A673 (cell line): ENCODE measurements at regions not wholly inside any gene's neighbourhood (a gene's known extent, or its start where the extent isn't known, plus 50 kb on each side); places are given as distances from the start of the nearest gene placed in this dataset.
A peak's percentile ranks its signal among the peaks of the same experiment; 100 is the strongest.

Experiments
- BruUV-seq: library from RNA; stranded (reverse); fragments of 400-500 nt; replicated peaks from 2 replicates; lab custom pipeline; 2021; lab: Mats Ljungman, UMichigan
- CTCF ChIA-PET: fragments of 300-600 bp; sonication (Branson Sonifier 250); formaldehyde crosslinking; loops from one replicate; lab custom pipeline; 2022; ENCODE audit warnings: antibody characterized with exemption; lab: Charles Lee
- POLR2A ChIA-PET: fragments of 300-600 bp; sonication (Branson Sonifier 250); formaldehyde crosslinking; loops from one replicate; lab custom pipeline; 2022; ENCODE audit warnings: antibody characterized with exemption; ENCODE audit not compliant: low non-redundant PET; lab: Charles Lee
- DNase-seq: peaks from one replicate; pipeline ENCODE4 v3.0.0-alpha.2; 2015; ENCODE audit warnings: low spot score
- H3K27ac ChIP-seq: fragments of 200-600 bp; sonication (generic); 2 replicates; pipeline ENCODE4 v1.5.1; 2016; ENCODE audit warnings: mixed run types, low read depth, mild to moderate bottlenecking, mixed read lengths, antibody characterized with exemption, low read length; ENCODE audit not compliant: poor library complexity, severe bottlenecking
- H3K27me3 ChIP-seq: fragments of 200-600 bp; sonication (generic); replicated peaks from 2 replicates; pipeline ENCODE4 v1.6.1; 2017; ENCODE audit warnings: mixed run types, low read depth, mild to moderate bottlenecking, mixed read lengths, antibody characterized with exemption, low read length; ENCODE audit not compliant: insufficient read depth, poor library complexity
- H3K36me3 ChIP-seq: fragments of 200-600 bp; sonication (generic); 2 replicates; pipeline ENCODE4 v1.6.1; 2016; ENCODE audit warnings: mixed run types, mild to moderate bottlenecking, mixed read lengths, antibody characterized with exemption, low read length; ENCODE audit not compliant: insufficient read depth, poor library complexity, severe bottlenecking
- H3K4me1 ChIP-seq: fragments of 200-600 bp; sonication (generic); 2 replicates; pipeline ENCODE4 v1.6.1; 2017; ENCODE audit warnings: mixed run types, mild to moderate bottlenecking, mixed read lengths, antibody characterized with exemption, low read length; ENCODE audit not compliant: insufficient read depth, poor library complexity, severe bottlenecking
- H3K4me3 ChIP-seq: fragments of 200-600 bp; sonication (generic); 2 replicates; pipeline ENCODE4 v1.5.1; 2016; ENCODE audit warnings: low read depth, mixed run types, mild to moderate bottlenecking, mixed read lengths, low read length; ENCODE audit not compliant: poor library complexity, severe bottlenecking
- H3K9me3 ChIP-seq: fragments of 200-600 bp; sonication (generic); 2 replicates; pipeline ENCODE4 v1.6.1; 2016; ENCODE audit warnings: mixed run types, low read depth, mild to moderate bottlenecking, mixed read lengths, antibody characterized with exemption, low read length; ENCODE audit not compliant: poor library complexity, severe bottlenecking
- EZH2 ChIP-seq: fragments of 200-600 bp; sonication (generic); IDR thresholded peaks from 2 replicates; pipeline ENCODE4 v1.6.1; 2017; ENCODE audit warnings: borderline replicate concordance, low read depth, mild to moderate bottlenecking, mixed read lengths, antibody characterized with exemption, low read length; ENCODE audit not compliant: poor library complexity, severe bottlenecking
- intact Hi-C: fragments of 100-400 bp; cut with micrococcal nuclease; formaldehyde crosslinking; loops from one replicate; pipeline ENCODE4 v1.10.0; 2022; ENCODE audit not compliant: unreplicated experiment
- TF ChIP-seq, protein P1 (sequence below): fragments of 300-800, 200-600 bp; sonication (generic); conservative IDR thresholded peaks from 2 replicates; pipeline ENCODE4 v1.5.1; 2017; ENCODE audit warnings: low read depth, mild to moderate bottlenecking, antibody characterized with exemption, low read length, moderate library complexity, mixed read lengths

DNA sequence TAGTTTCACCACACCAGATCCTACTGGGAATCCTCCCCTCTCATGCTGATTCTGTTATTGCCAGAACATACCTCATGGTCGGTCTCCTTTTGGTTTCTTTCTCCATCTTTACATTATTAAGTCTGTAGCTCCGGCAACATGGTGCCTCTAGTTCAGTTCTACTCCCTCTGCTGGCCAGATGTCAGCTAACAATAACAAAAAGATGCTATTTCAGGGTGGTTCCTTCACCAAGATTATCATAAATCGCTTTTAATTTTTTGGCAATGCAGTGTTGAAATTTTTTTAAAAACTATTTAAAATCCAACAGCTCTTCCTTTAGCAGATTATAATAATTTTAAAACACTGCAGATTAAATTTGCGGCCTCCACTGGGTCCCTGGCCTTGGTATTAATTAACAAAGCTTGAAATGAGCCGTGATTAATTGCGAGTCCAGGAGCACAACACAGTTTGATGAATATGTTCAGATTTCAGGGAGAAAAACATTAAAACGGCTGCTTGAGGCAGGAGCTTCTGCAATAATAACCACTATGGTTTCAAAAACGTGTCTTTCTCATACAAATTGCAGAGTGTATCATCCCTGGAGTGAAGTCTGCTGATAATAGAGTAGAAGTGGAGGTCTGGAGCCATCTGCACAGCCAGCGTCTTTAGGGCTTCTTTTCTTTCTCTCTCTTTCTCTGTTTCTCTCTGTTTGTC is 492.9 kb upstream of the KIRREL3 start:
- no peaks in the 10 kb centered on the region for H3K36me3 ChIP-seq
- peaks cover 11% of the 10 kb centered on the region for H3K27me3 ChIP-seq
- peak; percentile 40 for DNase-seq
- POLR2A ChIA-PET, result no interaction called here
- no peak for TF ChIP-seq EZH2
- TF ChIP-seq, protein P1, sequence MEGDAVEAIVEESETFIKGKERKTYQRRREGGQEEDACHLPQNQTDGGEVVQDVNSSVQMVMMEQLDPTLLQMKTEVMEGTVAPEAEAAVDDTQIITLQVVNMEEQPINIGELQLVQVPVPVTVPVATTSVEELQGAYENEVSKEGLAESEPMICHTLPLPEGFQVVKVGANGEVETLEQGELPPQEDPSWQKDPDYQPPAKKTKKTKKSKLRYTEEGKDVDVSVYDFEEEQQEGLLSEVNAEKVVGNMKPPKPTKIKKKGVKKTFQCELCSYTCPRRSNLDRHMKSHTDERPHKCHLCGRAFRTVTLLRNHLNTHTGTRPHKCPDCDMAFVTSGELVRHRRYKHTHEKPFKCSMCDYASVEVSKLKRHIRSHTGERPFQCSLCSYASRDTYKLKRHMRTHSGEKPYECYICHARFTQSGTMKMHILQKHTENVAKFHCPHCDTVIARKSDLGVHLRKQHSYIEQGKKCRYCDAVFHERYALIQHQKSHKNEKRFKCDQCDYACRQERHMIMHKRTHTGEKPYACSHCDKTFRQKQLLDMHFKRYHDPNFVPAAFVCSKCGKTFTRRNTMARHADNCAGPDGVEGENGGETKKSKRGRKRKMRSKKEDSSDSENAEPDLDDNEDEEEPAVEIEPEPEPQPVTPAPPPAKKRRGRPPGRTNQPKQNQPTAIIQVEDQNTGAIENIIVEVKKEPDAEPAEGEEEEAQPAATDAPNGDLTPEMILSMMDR, result peak; percentile 69
- H3K27ac ChIP-seq, result no peak overlapping the region
- H3K4me1 ChIP-seq, result no peaks in the 10 kb centered on the region
- no peak overlapping the region for H3K4me3 ChIP-seq
- intact Hi-C loops, result loop anchor here (1.0 kb wide), 1 partner anchor 1053 kb away; no protein-coding TSS in a partner anchor
- no peaks in the 10 kb centered on the region for H3K9me3 ChIP-seq
- BruUV-seq, result no TSS peak
- CTCF ChIA-PET, result interaction anchor here (0.6 to 1.6 kb wide), 4 partner anchors 12 to 1052 kb away, joined by 3 to 11 read pairs (median 4); no protein-coding TSS in a partner anchor

DNA sequence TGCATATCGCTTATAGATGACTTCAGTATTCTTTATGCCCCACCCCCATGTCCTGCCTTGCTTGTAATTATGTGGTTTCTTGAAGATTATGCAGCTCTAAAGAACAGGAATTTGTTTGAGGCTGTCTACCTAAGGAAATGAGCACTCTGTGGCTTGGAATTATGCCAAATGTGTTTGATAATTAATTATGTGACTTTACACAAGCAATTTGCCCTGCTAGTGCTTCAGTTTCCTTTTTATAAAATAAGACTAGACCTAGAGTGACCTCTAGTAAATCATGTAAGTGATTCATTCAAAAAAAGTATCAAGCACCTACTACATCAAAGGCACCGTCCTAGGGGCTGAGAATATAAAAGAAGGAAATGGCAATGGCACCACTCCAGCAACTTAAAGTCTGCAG is 491.5 kb upstream of the KIRREL3 start:
- POLR2A ChIA-PET, result no interaction called here
- Histone ChIP-seq H3K27ac (no peak overlapping the region), H3K4me1 (no peaks in the 10 kb centered on the region), H3K4me3 (no peak overlapping the region), H3K9me3 (no peaks in the 10 kb centered on the region), H3K36me3 (no peaks in the 10 kb centered on the region), H3K27me3 (peaks cover 8% of the 10 kb centered on the region)
- intact Hi-C loops, result no loop called here
- no peak for TF ChIP-seq EZH2
- TF ChIP-seq, protein P1, result no peak
- CTCF ChIA-PET, result no interaction called here
- BruUV-seq, result no TSS peak
- DNase-seq, result peak; percentile 11

DNA sequence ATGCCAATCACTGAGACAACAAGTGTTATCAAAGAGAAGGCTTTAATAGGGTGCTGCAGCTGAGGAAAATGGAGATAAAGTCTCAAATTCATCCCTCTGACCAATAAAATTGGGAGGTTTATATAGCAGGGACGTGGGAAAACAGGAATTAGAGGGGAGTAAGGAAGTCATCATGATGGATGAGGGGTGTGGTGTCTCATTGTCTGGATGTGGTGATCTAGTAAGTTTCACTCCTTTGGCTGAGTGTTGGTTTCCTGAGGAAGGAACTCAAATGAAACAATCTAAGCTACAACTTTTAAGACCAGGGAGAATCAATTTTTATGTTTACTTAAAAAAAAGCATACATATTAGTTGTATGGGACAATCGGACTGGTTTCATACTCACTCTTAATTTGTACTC is 491.0 kb upstream of the KIRREL3 start:
- H3K27ac ChIP-seq, result no peak overlapping the region
- no TSS peak for BruUV-seq
- no peaks in the 10 kb centered on the region for H3K9me3 ChIP-seq
- DNase-seq, result no peak
- H3K4me1 ChIP-seq, result no peaks in the 10 kb centered on the region
- peaks cover 5% of the 10 kb centered on the region for H3K27me3 ChIP-seq
- ChIA-PET POLR2A (no interaction called here), CTCF (no interaction called here)
- intact Hi-C loops, result no loop called here
- no peak overlapping the region for H3K4me3 ChIP-seq
- TF ChIP-seq EZH2, result no peak
- TF ChIP-seq, protein P1, result no peak
- H3K36me3 ChIP-seq, result no peaks in the 10 kb centered on the region
